CD4-positive, alpha-beta memory T cell (primary cell): ENCODE measurements at regions not wholly inside any gene's neighbourhood (a gene's known extent, or its start where the extent isn't known, plus 50 kb on each side); places are given as distances from the start of the nearest gene placed in this dataset.

ENCODE experiments used
- CTCF ChIA-PET: fragments of 350-600 bp; sonication (Branson Sonifier 250); formaldehyde crosslinking; loops from one replicate; lab custom pipeline; 2021; ENCODE audit warnings: inconsistent platforms; ENCODE audit not compliant: partially characterized antibody; lab: Charles Lee
- POLR2A ChIA-PET: fragments of 350-600 bp; sonication (Branson Sonifier 250); formaldehyde crosslinking; loops from one replicate; lab custom pipeline; 2021; ENCODE audit not compliant: partially characterized antibody; lab: Charles Lee
- DNase-seq, 5 donors: peaks; one replicate each; pipeline versions ENCODE4 v3.0.0 to v3.0.0-alpha.2; 2020 to 2022; ENCODE audit warnings: mixed read lengths in 1 of 5
- H3K27ac ChIP-seq: one replicate; pipeline ENCODE4 v1.7.0; 2013; ENCODE audit warnings: low read depth, low read length
- H3K27me3 ChIP-seq: 2 replicates; pipeline ENCODE4 v1.7.0; 2013; ENCODE audit warnings: mild to moderate bottlenecking, low read length, moderate library complexity; ENCODE audit not compliant: insufficient read depth
- H3K36me3 ChIP-seq: 2 replicates; pipeline ENCODE4 v1.7.0; 2013; ENCODE audit warnings: mild to moderate bottlenecking, low read length, moderate library complexity; ENCODE audit not compliant: insufficient read depth
- H3K4me1 ChIP-seq: 2 replicates; pipeline ENCODE4 v1.7.0; 2013; ENCODE audit warnings: mild to moderate bottlenecking, low read length, moderate library complexity; ENCODE audit not compliant: insufficient read depth
- H3K4me3 ChIP-seq, 2 donors: one replicate each; pipeline ENCODE4 v1.7.0; 2013; ENCODE audit warnings: low read length in 2 of 2, mild to moderate bottlenecking in 1 of 2
- H3K9me3 ChIP-seq, 2 donors: one replicate each; pipeline ENCODE4 v1.7.0; 2013; ENCODE audit warnings: low read length in 2 of 2, control low read depth in 1 of 2; ENCODE audit not compliant: control insufficient read depth in 1 of 2
- H3K27ac Mint-ChIP-seq, 7 donors: one replicate each; pipeline ENCODE4 v1.8.0; 2020 to 2021; ENCODE audit warnings: mixed read lengths in 7 of 7, mild to moderate bottlenecking in 6 of 7, inconsistent platforms in 3 of 7, moderate library complexity in 3 of 7
- H3K27me3 Mint-ChIP-seq, 2 donors: one replicate each; pipeline ENCODE4 v1.8.0; 2020 to 2021; ENCODE audit warnings: mixed read lengths in 2 of 2
- H3K36me3 Mint-ChIP-seq, 2 donors: one replicate each; pipeline ENCODE4 v1.8.0; 2020 to 2021; ENCODE audit warnings: mixed read lengths in 2 of 2, inconsistent platforms in 1 of 2, mild to moderate bottlenecking in 1 of 2
- H3K4me1 Mint-ChIP-seq, 4 donors: one replicate each; pipeline ENCODE4 v1.8.0; 2020 to 2021; ENCODE audit warnings: mixed read lengths in 4 of 4, mild to moderate bottlenecking in 1 of 4
- H3K4me3 Mint-ChIP-seq, 8 donors: one replicate each; pipeline ENCODE4 v1.8.0; 2020 to 2021; ENCODE audit warnings: mixed read lengths in 8 of 8, mild to moderate bottlenecking in 7 of 8, moderate library complexity in 6 of 8, inconsistent platforms in 3 of 8
- H3K9me3 Mint-ChIP-seq, 8 donors: one replicate each; pipeline ENCODE4 v1.8.0; 2020 to 2021; ENCODE audit warnings: mixed read lengths in 8 of 8, mild to moderate bottlenecking in 5 of 8, inconsistent platforms in 3 of 8, moderate library complexity in 1 of 8
- intact Hi-C: fragments of 100-400 bp; cut with micrococcal nuclease; formaldehyde crosslinking; loops from one replicate; pipeline ENCODE4 v1.15.1; 2023

GRCh38 chr2:230648356-230648755, 64.3 kb upstream of the CAB39 start:
- Mint-ChIP-seq H3K36me3 (no peaks in the 10 kb centered on the region), H3K4me1 (peaks cover 19 to 40% (median 27%) of the 10 kb centered on the region in 4 donors), H3K4me3 (no peak overlapping the region), H3K9me3 (peaks cover 0 to 3% (median 0%) of the 10 kb centered on the region in 8 donors), H3K27me3 (no peaks in the 10 kb centered on the region), H3K27ac (peak overlapping the region in 2 of 7 donors; percentile 48 to 72)
- Histone ChIP-seq H3K36me3 (no peaks in the 10 kb centered on the region), H3K27ac (no peak overlapping the region), H3K4me3 (no peak overlapping the region), H3K4me1 (peaks cover 17% of the 10 kb centered on the region), H3K27me3 (no peaks in the 10 kb centered on the region), H3K9me3 (no peaks in the 10 kb centered on the region)
- intact Hi-C loops = no loop called here
- POLR2A ChIA-PET = interaction anchor here (2.3 kb wide), 1 partner anchor 12 kb away, joined by 8 read pairs; no protein-coding TSS in a partner anchor
- no peak for DNase-seq
- CTCF ChIA-PET = interaction anchor here (0.7 to 1.4 kb wide), 2 partner anchors 31 to 66 kb away, joined by 3 read pairs; no protein-coding TSS in a partner anchor

GRCh38 chr2:230650585-230651137, 62.0 kb upstream of the CAB39 start:
- Histone ChIP-seq H3K36me3 (no peaks in the 10 kb centered on the region), H3K27ac (no peak overlapping the region), H3K4me3 (no peak overlapping the region), H3K9me3 (no peaks in the 10 kb centered on the region), H3K4me1 (peaks cover 12% of the 10 kb centered on the region), H3K27me3 (no peaks in the 10 kb centered on the region)
- no peaks in the 10 kb centered on the region for H3K27me3 Mint-ChIP-seq
- ChIA-PET POLR2A (interaction anchor here (2.3 kb wide), 1 partner anchor 9 kb away, joined by 8 read pairs; no protein-coding TSS in a partner anchor), CTCF (interaction anchor here (1.4 kb wide), 1 partner anchor 148 kb away, joined by 3 read pairs; no protein-coding TSS in a partner anchor)
- no peak overlapping the region for H3K27ac Mint-ChIP-seq
- peaks cover 0 to 3% (median 0%) of the 10 kb centered on the region in 8 donors for H3K9me3 Mint-ChIP-seq
- no peak for DNase-seq
- H3K36me3 Mint-ChIP-seq = no peaks in the 10 kb centered on the region
- peaks cover 16 to 40% (median 24%) of the 10 kb centered on the region in 4 donors for H3K4me1 Mint-ChIP-seq
- intact Hi-C loops = no loop called here
- H3K4me3 Mint-ChIP-seq = no peak overlapping the region

- no peak for DNase-seq
Observed at GRCh38 chr2:230654057-230654456, 58.6 kb upstream of the CAB39 start.

GRCh38 chr2:230657462-230657861, 55.2 kb upstream of the CAB39 start:
- no peaks in the 10 kb centered on the region for H3K27me3 Mint-ChIP-seq
- POLR2A ChIA-PET = interaction anchor here (0.8 to 2.4 kb wide), 8 partner anchors 8 to 137 kb away, joined by 3 to 16 read pairs (median 4); no protein-coding TSS in a partner anchor
- Histone ChIP-seq H3K36me3 (no peaks in the 10 kb centered on the region), H3K27ac (peak overlapping the region; percentile 38), H3K4me1 (peaks cover 76% of the 10 kb centered on the region), H3K9me3 (no peaks in the 10 kb centered on the region), H3K4me3 (peak overlapping the region in 1 of 2 donors; percentile 20), H3K27me3 (no peaks in the 10 kb centered on the region)
- H3K4me3 Mint-ChIP-seq = peak overlapping the region; percentile 52 to 83 (median 76)
- no peak for DNase-seq
- peak overlapping the region; percentile 83 to 94 (median 92) for H3K27ac Mint-ChIP-seq
- intact Hi-C loops = no loop called here
- no peaks in the 10 kb centered on the region for H3K9me3 Mint-ChIP-seq
- no peaks in the 10 kb centered on the region for H3K36me3 Mint-ChIP-seq
- CTCF ChIA-PET = interaction anchor here (0.9 to 2.5 kb wide), 4 partner anchors 8 to 590 kb away, joined by 3 to 8 read pairs (median 4); no protein-coding TSS in a partner anchor
- peaks cover 53 to 86% (median 68%) of the 10 kb centered on the region in 4 donors for H3K4me1 Mint-ChIP-seq

More at GRCh38 chr2:230654057-230654456, 58.6 kb upstream of the CAB39 start:
- Histone ChIP-seq H3K27ac (no peak overlapping the region), H3K9me3 (no peaks in the 10 kb centered on the region), H3K4me1 (peaks cover 42% of the 10 kb centered on the region), H3K27me3 (no peaks in the 10 kb centered on the region), H3K4me3 (no peak overlapping the region), H3K36me3 (no peaks in the 10 kb centered on the region)
- Mint-ChIP-seq H3K27ac (peak overlapping the region in 6 of 7 donors; percentile 3 to 84 (median 63)), H3K36me3 (no peaks in the 10 kb centered on the region), H3K4me1 (peaks cover 40 to 66% (median 51%) of the 10 kb centered on the region in 4 donors), H3K4me3 (peak overlapping the region in 7 of 8 donors; percentile 19 to 75 (median 55)), H3K9me3 (peaks cover 0 to 3% (median 0%) of the 10 kb centered on the region in 8 donors), H3K27me3 (no peaks in the 10 kb centered on the region)
- CTCF ChIA-PET = no interaction called here
- intact Hi-C loops = no loop called here
- POLR2A ChIA-PET = interaction anchor here (0.6 kb wide), 1 partner anchor 141 kb away, joined by 4 read pairs; no protein-coding TSS in a partner anchor

- no peaks in the 10 kb centered on the region for H3K27me3 ChIP-seq
- Mint-ChIP-seq H3K27ac (peak overlapping the region; percentile 83 to 94 (median 92)), H3K36me3 (no peaks in the 10 kb centered on the region), H3K4me1 (peaks cover 55 to 86% (median 70%) of the 10 kb centered on the region in 4 donors), H3K9me3 (no peaks in the 10 kb centered on the region), H3K27me3 (no peaks in the 10 kb centered on the region), H3K4me3 (peak overlapping the region; percentile 1 to 83 (median 76))
- H3K27ac ChIP-seq = peak overlapping the region; percentile 38
- peaks cover 80% of the 10 kb centered on the region for H3K4me1 ChIP-seq
- intact Hi-C loops = no loop called here
- H3K36me3 ChIP-seq = no peaks in the 10 kb centered on the region
- no peaks in the 10 kb centered on the region for H3K9me3 ChIP-seq
- CTCF ChIA-PET = interaction anchor here (0.9 to 2.5 kb wide), 4 partner anchors 9 to 591 kb away, joined by 3 to 8 read pairs (median 4); no protein-coding TSS in a partner anchor
- no peak for DNase-seq
- POLR2A ChIA-PET = interaction anchor here (0.8 to 2.4 kb wide), 9 partner anchors 8 to 136 kb away, joined by 3 to 16 read pairs (median 4); no protein-coding TSS in a partner anchor
- peak overlapping the region in 1 of 2 donors; percentile 20 for H3K4me3 ChIP-seq
Observed at GRCh38 chr2:230657906-230658305, 54.7 kb upstream of the CAB39 start.

GRCh38 chr2:230658577-230658876, 54.1 kb upstream of the CAB39 start:
- Mint-ChIP-seq H3K4me3 (peak overlapping the region in 7 of 8 donors; percentile 47 to 84 (median 78)), H3K36me3 (no peaks in the 10 kb centered on the region), H3K27ac (peak overlapping the region; percentile 70 to 96 (median 92)), H3K9me3 (no peaks in the 10 kb centered on the region), H3K4me1 (peaks cover 61 to 90% (median 76%) of the 10 kb centered on the region in 4 donors), H3K27me3 (no peaks in the 10 kb centered on the region)
- Histone ChIP-seq H3K27me3 (no peaks in the 10 kb centered on the region), H3K9me3 (no peaks in the 10 kb centered on the region), H3K36me3 (no peaks in the 10 kb centered on the region), H3K27ac (peak overlapping the region; percentile 54), H3K4me3 (peak overlapping the region; percentile 20 to 45), H3K4me1 (peaks cover 86% of the 10 kb centered on the region)
- POLR2A ChIA-PET = interaction anchor here (0.7 to 2.4 kb wide), 7 partner anchors 9 to 190 kb away, joined by 3 to 16 read pairs (median 3); no protein-coding TSS in a partner anchor
- intact Hi-C loops = no loop called here
- no peak for DNase-seq
- CTCF ChIA-PET = interaction anchor here (0.9 to 2.5 kb wide), 3 partner anchors 9 to 592 kb away, joined by 4 to 8 read pairs (median 4); no protein-coding TSS in a partner anchor
